ENCODE measurements at regions not wholly inside any gene's neighbourhood (a gene's known extent, or its start where the extent isn't known, plus 50 kb on each side); places are given as distances from the start of the nearest gene placed in this dataset.

GRCh38 chr5:103394676-103395075 is 136.1 kb downstream of the MACIR start:
- H3K27ac ChIP-seq = no peak overlapping the region
- no peaks in the 10 kb centered on the region for H3K9me3 ChIP-seq
- no peaks in the 10 kb centered on the region for H3K36me3 ChIP-seq
- no peaks in the 10 kb centered on the region for H3K4me1 ChIP-seq
- no peaks in the 10 kb centered on the region for H3K27me3 ChIP-seq
- 36 to 43% methylated on average over 1 to 2 of the region's 2 CpGs for WGBS, 2 donors (ENCODE audit: low coverage in 1 of 2)
- no peak overlapping the region for H3K4me3 ChIP-seq
- TF ChIP-seq EP300 (IDR thresholded peaks at IDR 0.05) (no peak), CTCF (IDR thresholded peaks at IDR 0.05) (no peak), POLR2AphosphoS5 (IDR thresholded peaks at IDR 0.05) (no peak), POLR2A (IDR thresholded peaks at IDR 0.05) (no peak)
- no peak for ATAC-seq

GRCh38 chr5:103393101-103393754 is 134.7 kb downstream of the MACIR start:
- WGBS, 2 donors (ENCODE audit: low coverage in 1 of 2) = 7 to 33% methylated on average over 2 to 4 of the region's 4 CpGs
- H3K9me3 ChIP-seq = no peaks in the 10 kb centered on the region
- H3K4me1 ChIP-seq = no peaks in the 10 kb centered on the region
- no peaks in the 10 kb centered on the region for H3K36me3 ChIP-seq
- TF ChIP-seq POLR2A (IDR thresholded peaks at IDR 0.05) (no peak), CTCF (IDR thresholded peaks at IDR 0.05) (no peak), EP300 (IDR thresholded peaks at IDR 0.05) (no peak), POLR2AphosphoS5 (IDR thresholded peaks at IDR 0.05) (no peak)
- H3K27ac ChIP-seq = no peak overlapping the region
- no peaks in the 10 kb centered on the region for H3K27me3 ChIP-seq
- no peak overlapping the region for H3K4me3 ChIP-seq
- ATAC-seq = peak; percentile 43

GRCh38 chr5:103391659-103392058 is 133.1 kb downstream of the MACIR start:
- ATAC-seq = no peak
- no peak overlapping the region for H3K4me3 ChIP-seq
- no peaks in the 10 kb centered on the region for H3K36me3 ChIP-seq
- no peaks in the 10 kb centered on the region for H3K9me3 ChIP-seq
- TF ChIP-seq POLR2AphosphoS5 (IDR thresholded peaks at IDR 0.05) = no peak
- TF ChIP-seq CTCF (IDR thresholded peaks at IDR 0.05) = no peak
- H3K27ac ChIP-seq = no peak overlapping the region
- no peaks in the 10 kb centered on the region for H3K27me3 ChIP-seq
- 89% methylated on average over 5 of the region's 5 CpGs; no CpG with 5 or more reads in 1 of the 2 donors for WGBS, 2 donors (ENCODE audit: low coverage in 1 of 2)
- no peaks in the 10 kb centered on the region for H3K4me1 ChIP-seq

- no peak overlapping the region for H3K27ac ChIP-seq
- TF ChIP-seq POLR2A (IDR thresholded peaks at IDR 0.05) (no peak), CTCF (IDR thresholded peaks at IDR 0.05) (no peak), POLR2AphosphoS5 (IDR thresholded peaks at IDR 0.05) (no peak), EP300 (IDR thresholded peaks at IDR 0.05) (no peak)
- 60 to 65% methylated on average over 3 of the region's 3 CpGs for WGBS, 2 donors (ENCODE audit: low coverage in 1 of 2)
- no peaks in the 10 kb centered on the region for H3K27me3 ChIP-seq
- ATAC-seq = no peak
- H3K36me3 ChIP-seq = no peaks in the 10 kb centered on the region
- no peaks in the 10 kb centered on the region for H3K4me1 ChIP-seq
- H3K4me3 ChIP-seq = no peak overlapping the region
- H3K9me3 ChIP-seq = no peaks in the 10 kb centered on the region
Measured at GRCh38 chr5:103389846-103390245, 131.3 kb downstream of the MACIR start.

- no peak overlapping the region for H3K27ac ChIP-seq
- TF ChIP-seq POLR2AphosphoS5 (IDR thresholded peaks at IDR 0.05) (no peak), CTCF (IDR thresholded peaks at IDR 0.05) (no peak), POLR2A (IDR thresholded peaks at IDR 0.05) (no peak), EP300 (IDR thresholded peaks at IDR 0.05) (no peak)
- H3K4me1 ChIP-seq = no peaks in the 10 kb centered on the region
- 59 to 74% methylated on average over 2 of the region's 2 CpGs for whole genome bisulfite sequencing, 2 donors (ENCODE audit: low coverage in 1 of 2)
- H3K36me3 ChIP-seq = no peaks in the 10 kb centered on the region
- no peak overlapping the region for H3K4me3 ChIP-seq
- no peaks in the 10 kb centered on the region for H3K27me3 ChIP-seq
- no peaks in the 10 kb centered on the region for H3K9me3 ChIP-seq
- ATAC-seq = no peak
Measured at GRCh38 chr5:103389357-103389756, 130.8 kb downstream of the MACIR start.

All from gastroesophageal sphincter (tissue), 4 donors.